GM12875 (cell line): ENCODE measurements at regions not wholly inside any gene's neighbourhood (a gene's known extent, or its start where the extent isn't known, plus 50 kb on each side); places are given as distances from the start of the nearest gene placed in this dataset.

Experiments used
- H3K4me3 ChIP-seq: one replicate; pipeline ENCODE4 v1.5.1; 2011; ENCODE audit warnings: low read depth, low read length, control low read depth
- TF ChIP-seq, protein P1 (sequence below): IDR thresholded peaks from 2 replicates; pipeline ENCODE4 v1.5.1; 2011; ENCODE audit warnings: low read depth, mild to moderate bottlenecking, control low read depth, inconsistent platforms, low read length, moderate library complexity, borderline replicate concordance; ENCODE audit not compliant: insufficient read depth

DNA sequence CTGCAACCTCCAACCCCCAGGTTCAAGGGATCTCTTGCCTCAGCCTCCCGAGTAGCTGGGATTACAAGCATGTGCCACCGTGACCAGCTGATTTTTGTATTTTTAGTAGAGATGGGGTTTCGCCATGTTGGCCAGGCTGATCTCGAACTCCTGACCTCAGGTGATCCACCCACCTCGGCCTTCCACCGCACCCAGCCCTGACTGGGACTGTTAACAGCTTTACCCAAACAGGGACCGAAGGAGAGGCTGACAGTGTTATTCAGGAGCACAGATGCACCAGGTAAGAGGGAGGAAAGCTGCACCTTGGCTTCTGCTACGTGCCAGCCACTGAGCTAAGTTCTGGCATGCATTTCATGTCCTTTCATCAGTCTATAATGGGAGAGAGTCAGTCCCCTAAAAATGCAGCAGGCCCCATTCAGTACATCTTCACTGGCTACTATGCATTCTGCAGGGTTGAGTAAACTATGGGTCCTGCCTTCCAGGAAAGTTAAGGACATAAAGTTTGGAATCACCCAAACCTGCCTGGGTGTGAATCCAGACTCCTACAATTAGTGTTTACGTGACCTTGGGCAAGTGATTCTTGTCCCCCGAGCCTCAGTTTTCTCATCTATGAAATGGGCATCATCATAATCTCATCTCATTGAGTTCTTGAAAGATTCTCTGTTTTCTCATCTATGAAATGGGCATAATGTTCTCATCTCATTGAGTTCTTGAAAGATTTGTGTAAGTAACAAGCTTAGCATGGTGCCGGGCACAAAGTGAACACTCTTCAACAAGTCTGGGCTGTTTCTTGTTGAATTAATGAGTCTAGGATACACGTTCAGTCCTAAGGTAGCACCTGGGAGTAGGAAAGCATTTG is 82.2 kb downstream of the CPN2 start:
- TF ChIP-seq, protein P1, sequence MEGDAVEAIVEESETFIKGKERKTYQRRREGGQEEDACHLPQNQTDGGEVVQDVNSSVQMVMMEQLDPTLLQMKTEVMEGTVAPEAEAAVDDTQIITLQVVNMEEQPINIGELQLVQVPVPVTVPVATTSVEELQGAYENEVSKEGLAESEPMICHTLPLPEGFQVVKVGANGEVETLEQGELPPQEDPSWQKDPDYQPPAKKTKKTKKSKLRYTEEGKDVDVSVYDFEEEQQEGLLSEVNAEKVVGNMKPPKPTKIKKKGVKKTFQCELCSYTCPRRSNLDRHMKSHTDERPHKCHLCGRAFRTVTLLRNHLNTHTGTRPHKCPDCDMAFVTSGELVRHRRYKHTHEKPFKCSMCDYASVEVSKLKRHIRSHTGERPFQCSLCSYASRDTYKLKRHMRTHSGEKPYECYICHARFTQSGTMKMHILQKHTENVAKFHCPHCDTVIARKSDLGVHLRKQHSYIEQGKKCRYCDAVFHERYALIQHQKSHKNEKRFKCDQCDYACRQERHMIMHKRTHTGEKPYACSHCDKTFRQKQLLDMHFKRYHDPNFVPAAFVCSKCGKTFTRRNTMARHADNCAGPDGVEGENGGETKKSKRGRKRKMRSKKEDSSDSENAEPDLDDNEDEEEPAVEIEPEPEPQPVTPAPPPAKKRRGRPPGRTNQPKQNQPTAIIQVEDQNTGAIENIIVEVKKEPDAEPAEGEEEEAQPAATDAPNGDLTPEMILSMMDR: no peak
- H3K4me3 ChIP-seq: no peak overlapping the region

DNA sequence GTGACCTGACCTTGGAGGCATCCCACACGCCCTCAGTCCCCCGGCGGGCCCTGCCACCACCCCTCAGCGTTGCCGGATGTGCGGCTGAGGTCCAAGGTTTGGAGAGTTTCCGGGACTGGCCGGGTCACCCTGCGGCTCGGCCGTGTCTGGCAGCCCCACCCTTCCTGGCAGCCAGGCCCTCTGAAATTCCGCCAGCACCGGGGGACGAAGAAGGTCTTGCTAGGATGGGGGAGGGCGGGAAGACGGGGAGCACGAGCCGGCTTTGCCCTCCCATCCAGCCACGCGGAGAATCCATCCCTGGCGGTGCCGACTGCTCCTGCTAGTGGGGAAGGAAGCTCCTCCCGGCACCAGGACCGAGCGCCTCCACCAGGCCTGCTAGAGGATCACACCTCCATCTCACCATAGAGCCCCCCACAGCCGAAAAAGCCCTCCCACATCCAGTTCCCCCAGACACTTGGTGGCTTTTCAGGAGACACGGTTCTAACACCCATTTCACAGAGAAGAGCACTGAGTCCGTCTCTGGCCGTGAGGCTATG is 81.5 kb downstream of the CPN2 start:
- no peak overlapping the region for H3K4me3 ChIP-seq
- TF ChIP-seq, protein P1: peak; percentile 33; the same call in 1 of the 2 replicates

DNA sequence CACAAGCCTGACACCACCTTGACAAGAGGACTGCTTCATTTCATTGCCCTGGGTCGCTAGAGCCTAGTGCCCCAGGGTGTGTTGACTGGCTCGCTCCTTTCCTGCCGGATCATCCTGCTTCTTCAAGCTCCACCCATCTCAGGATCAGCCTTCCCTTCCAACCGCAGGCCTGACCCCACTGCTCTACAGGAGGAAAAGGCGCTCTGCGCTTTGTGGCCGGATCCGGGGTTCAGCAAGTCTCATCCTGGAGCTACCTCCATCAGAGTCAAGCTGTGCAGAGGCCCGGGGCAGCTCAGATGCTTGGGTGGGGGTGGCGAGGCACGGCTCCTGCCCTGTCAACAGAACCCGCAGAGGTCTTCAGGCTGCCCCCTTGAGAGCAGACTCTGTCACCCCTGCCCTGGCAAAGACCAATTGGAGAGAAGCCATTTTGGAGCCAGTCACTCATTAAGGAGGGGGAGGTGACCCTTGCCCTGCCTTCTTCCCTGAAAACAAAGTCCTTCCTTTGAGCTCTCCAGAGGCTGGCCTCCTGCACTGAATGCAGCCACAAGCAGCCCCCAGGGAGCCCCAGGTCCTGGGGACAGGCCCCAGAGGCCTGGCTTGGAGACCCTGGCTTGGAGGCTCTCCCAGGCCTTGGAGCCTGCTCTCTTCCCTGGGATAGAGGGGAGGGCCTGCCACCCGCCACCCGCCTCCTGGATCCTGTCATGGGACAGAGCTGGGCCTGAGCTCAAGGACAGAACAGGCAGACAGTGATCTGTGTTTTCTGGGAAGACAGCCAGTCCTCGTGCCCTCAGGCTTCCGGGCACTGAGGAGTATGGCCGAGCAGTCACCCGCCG is 80.3 kb downstream of the CPN2 start:
- no peak overlapping the region for H3K4me3 ChIP-seq
- TF ChIP-seq, protein P1: no peak

DNA sequence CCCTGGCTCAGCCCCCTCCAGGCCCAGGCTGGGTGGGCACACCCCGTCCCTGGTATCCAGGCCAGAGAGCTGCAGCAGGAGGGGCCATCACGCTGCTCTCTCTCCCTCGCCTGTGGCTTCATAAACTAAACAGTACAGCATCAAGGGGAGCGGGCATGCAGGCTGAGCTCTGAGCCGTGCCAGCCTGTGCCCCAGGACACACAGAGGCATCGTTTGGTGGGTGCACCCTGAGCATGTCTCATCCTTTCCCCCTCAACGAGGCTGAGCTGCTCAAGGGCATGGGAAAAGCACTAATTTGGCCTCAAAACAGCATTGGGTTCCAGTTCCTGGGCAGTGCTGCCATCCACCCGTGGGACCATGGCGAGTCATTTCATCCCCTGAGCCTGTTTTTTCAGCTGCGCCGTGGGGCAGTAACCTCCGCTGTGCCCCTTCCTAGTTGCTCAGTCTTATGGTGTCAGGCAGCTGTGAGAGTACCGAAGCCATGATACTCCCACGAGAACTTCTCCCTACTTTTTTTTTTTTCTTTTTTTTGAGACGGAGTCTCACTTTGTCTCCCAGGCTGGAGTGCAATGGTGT is 79.6 kb downstream of the CPN2 start:
- TF ChIP-seq, protein P1: no peak
- no peak overlapping the region for H3K4me3 ChIP-seq

DNA sequence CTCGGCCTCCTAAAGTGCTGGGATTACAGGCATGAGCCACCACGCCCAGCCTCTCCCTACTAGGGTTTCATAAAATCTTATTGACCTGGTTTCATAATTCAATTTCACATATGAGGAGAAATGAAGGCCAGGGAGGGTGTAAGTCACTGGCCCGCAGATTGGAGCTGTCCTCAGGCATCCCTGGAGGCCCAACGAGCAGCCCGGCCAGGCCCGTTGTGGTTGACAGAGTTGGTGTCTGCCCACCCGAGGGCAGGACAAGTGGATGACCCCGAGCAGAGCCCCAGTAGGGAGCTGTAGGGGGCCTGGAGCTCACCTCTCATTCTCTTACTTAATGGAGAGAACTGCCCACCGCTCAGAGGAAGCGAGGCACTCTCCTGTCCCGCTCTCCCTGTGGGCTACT is 78.9 kb downstream of the CPN2 start:
- H3K4me3 ChIP-seq: no peak overlapping the region
- TF ChIP-seq, protein P1: no peak

DNA sequence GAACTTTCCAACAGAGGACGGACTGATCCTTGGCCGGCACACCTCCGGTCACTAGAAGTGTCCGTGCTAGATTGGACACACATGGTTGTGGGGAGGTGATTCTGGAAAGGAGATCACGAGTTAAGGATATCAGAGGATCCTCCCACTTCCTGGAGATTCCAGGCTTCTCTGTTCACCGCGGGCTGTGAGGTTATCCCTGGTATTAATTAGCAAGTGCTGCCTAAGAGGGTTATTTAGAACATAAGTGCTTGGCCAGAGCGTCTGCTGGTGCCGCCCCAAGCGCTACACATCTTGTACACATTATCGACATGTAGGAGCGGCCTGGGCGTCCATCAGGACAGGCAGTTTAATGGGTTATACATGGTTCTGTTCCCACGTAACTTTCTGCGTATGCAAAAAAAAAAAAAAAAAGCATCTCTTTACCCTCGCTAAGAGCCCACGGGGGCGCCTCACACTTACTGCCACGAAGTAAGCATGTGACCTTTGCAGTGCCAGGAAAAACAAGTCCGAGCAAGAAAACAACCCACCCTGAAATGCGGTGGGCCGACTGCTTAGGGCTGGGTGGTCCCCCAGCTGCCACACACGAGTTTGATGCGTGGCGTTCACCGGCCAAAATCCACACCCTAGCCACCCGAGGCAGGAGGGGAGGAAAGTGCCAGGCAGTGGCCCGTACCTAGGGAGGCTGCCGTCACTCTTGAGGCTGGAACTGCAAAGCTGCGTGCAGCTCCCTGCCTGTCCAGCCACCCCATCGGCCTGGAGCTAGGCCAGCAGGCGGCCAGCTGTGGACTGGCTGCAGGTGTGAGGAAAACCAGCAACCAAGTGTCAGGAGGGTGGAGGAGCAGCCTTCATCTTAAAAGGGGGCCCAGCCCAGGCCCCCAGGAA is 78.0 kb downstream of the CPN2 start:
- TF ChIP-seq, protein P1: no peak
- H3K4me3 ChIP-seq: no peak overlapping the region
